BE2C (cell line): ENCODE measurements at regions not wholly inside any gene's neighbourhood (a gene's known extent, or its start where the extent isn't known, plus 50 kb on each side); places are given as distances from the start of the nearest gene placed in this dataset.

Experiments
- DNase-seq: peaks from one replicate; pipeline ENCODE4 v3.0.0-alpha.2; 2020
- H3K27me3 ChIP-seq: fragments of 250-450 bp; sonication (Bioruptor Pico); 2 replicates; pipeline ENCODE4 v1.5.1; 2020; ENCODE audit warnings: mild to moderate bottlenecking
- H3K36me3 ChIP-seq: fragments of 250-450 bp; sonication (Bioruptor Pico); 2 replicates; pipeline ENCODE4 v1.5.1; 2020; ENCODE audit warnings: mild to moderate bottlenecking
- H3K4me1 ChIP-seq: fragments of 250-450 bp; sonication (Bioruptor Pico); 2 replicates; pipeline ENCODE4 v1.5.1; 2020
- H3K4me3 ChIP-seq: 2 replicates; pipeline ENCODE4 v1.5.1; 2011; ENCODE audit warnings: low read depth, low read length
- H3K9me3 ChIP-seq: fragments of 250-450 bp; sonication (Bioruptor Pico); 2 replicates; pipeline ENCODE4 v1.5.1; 2020
- TF ChIP-seq, protein P1 (sequence below): IDR thresholded peaks from 2 replicates; pipeline ENCODE4 v1.5.1; 2012; ENCODE audit warnings: mild to moderate bottlenecking, low read depth, low read length

DNA sequence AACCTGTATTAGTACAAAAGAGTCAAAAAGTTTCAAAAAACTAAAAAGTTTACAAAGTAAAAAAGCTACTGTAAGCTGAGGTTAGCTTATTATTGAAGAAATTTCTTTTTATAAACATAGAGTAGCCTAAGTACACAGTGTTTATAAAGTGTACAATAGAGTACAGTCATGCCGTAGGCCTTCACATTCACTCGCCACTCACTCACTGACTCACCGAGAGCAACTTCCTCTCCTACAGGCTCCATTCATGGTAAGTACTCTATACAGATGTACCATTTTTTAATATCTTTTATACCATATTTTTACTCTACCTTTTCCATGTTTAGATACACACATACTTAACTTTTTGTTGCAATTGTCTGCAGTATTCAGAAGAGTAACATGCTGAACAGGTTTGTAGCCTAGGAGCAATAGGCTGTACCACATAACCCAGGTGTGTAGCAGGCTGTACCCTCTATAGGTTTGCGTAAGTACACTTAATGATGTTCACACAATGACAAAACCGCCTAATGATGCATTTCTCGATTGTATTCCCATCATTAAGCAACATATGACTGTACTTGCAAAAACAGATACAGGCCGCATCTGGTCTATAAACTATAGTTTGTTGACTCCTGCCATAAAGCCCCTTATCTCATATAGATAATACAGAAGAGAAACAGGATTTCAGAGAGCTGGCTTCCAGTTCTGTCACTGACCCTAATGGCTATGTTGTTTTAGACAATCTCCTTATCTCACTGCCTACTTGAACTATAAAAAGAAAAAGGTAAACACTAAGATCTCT is 438.8 kb downstream of the HTR7 start:
- no peaks in the 10 kb centered on the region for H3K27me3 ChIP-seq
- TF ChIP-seq, protein P1, sequence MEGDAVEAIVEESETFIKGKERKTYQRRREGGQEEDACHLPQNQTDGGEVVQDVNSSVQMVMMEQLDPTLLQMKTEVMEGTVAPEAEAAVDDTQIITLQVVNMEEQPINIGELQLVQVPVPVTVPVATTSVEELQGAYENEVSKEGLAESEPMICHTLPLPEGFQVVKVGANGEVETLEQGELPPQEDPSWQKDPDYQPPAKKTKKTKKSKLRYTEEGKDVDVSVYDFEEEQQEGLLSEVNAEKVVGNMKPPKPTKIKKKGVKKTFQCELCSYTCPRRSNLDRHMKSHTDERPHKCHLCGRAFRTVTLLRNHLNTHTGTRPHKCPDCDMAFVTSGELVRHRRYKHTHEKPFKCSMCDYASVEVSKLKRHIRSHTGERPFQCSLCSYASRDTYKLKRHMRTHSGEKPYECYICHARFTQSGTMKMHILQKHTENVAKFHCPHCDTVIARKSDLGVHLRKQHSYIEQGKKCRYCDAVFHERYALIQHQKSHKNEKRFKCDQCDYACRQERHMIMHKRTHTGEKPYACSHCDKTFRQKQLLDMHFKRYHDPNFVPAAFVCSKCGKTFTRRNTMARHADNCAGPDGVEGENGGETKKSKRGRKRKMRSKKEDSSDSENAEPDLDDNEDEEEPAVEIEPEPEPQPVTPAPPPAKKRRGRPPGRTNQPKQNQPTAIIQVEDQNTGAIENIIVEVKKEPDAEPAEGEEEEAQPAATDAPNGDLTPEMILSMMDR = no peak
- no peaks in the 10 kb centered on the region for H3K9me3 ChIP-seq
- H3K4me1 ChIP-seq = no peaks in the 10 kb centered on the region
- no peak for DNase-seq
- no peak overlapping the region for H3K4me3 ChIP-seq
- H3K36me3 ChIP-seq = no peaks in the 10 kb centered on the region

DNA sequence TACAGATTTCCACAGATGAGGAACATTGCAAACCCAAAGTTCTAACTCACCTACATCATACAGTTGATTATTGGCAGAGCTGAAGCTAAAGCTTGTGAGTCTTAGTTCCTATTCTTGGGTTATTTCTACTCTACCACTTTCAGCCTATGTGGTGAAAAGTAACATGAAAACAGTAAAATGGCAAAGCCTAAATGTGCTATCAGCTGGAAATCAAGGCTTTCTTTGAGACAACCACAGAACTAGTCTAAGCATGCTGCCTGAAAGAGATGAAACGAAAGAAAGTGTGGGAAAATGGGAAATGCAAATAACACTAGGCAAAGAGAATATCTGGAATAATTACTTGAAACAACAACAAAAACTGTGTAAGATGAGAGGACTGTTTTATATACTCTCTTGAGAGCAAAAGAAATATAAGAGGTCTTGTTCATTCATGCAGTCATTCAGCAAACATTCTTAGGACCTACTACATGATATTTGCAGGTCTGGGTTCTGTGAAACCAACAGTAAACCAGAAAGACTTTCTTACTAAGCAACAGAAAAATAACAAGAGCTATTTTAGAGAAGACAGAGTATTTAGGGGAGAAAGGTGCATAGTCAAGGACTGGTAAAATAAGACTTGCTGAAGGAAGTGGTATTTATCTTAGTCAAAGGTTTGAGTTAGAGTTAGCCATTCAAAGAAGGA is 437.1 kb downstream of the HTR7 start:
- H3K36me3 ChIP-seq = no peaks in the 10 kb centered on the region
- no peaks in the 10 kb centered on the region for H3K9me3 ChIP-seq
- no peak for DNase-seq
- no peaks in the 10 kb centered on the region for H3K27me3 ChIP-seq
- H3K4me1 ChIP-seq = no peaks in the 10 kb centered on the region
- H3K4me3 ChIP-seq = no peak overlapping the region
- TF ChIP-seq, protein P1 = no peak

DNA sequence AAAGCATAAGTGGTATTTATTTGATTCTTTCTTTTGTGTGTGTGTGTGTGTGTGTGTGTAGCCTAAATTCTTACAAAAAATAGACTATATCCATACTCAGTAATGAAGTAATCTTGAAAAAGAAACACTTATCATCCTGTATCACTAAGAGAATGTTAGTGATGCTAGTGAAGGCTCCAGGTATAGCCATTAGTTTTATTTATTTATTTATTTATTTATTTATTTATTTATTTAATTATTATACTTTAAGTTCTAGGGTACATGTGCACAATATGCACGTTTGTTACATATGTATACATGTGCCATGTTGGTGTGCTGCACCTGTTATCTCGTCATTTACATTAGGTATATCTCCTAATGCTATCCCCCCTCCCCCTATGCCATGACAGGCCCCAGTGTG is 436.0 kb downstream of the HTR7 start:
- Histone ChIP-seq H3K27me3 (no peaks in the 10 kb centered on the region), H3K4me1 (no peaks in the 10 kb centered on the region), H3K9me3 (no peaks in the 10 kb centered on the region), H3K4me3 (no peak overlapping the region), H3K36me3 (no peaks in the 10 kb centered on the region)
- TF ChIP-seq, protein P1 = no peak
- DNase-seq = no peak

DNA sequence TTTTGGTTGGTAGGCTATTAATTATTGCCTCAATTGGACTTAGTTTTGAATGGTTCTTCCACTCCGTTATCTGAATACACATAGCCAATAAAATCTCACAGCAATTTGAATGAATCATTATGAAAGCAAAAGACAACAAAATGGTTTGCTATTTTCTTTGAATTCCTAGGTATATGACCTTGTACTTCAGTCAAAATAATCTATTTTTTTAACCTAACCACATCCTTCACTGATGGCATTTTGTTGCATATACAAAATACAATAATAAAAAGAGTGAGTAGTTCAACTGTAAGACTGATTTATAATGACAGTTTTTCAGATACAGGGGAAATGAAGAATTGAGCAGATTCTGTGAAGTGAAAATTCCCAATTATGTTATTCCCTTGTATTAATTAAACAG is 433.1 kb downstream of the HTR7 start:
- Histone ChIP-seq H3K36me3 (no peaks in the 10 kb centered on the region), H3K9me3 (no peaks in the 10 kb centered on the region), H3K4me1 (no peaks in the 10 kb centered on the region), H3K27me3 (no peaks in the 10 kb centered on the region), H3K4me3 (no peak overlapping the region)
- DNase-seq = no peak
- TF ChIP-seq, protein P1 = no peak

DNA sequence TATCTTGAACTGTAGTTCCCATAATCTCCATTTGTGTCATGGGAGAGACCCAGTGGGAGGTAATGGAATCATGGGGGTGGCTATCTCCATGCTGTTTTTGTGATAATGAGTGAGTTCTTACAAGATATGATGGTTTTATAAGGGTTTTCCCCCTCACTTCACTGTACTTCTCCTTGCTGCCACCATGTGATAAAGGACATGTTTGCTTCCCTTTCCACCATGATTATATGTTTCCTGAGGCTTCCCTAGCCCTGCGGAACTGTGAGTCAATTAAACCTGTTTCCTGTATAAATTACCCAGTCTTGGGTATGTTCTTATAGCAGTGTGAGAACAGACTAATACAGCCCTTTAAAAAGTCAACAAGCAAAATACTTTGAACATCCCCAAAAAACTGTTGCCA is 427.7 kb downstream of the HTR7 start:
- Histone ChIP-seq H3K9me3 (no peaks in the 10 kb centered on the region), H3K27me3 (no peaks in the 10 kb centered on the region), H3K36me3 (no peaks in the 10 kb centered on the region), H3K4me3 (no peak overlapping the region), H3K4me1 (no peaks in the 10 kb centered on the region)
- TF ChIP-seq, protein P1 = no peak
- no peak for DNase-seq

DNA sequence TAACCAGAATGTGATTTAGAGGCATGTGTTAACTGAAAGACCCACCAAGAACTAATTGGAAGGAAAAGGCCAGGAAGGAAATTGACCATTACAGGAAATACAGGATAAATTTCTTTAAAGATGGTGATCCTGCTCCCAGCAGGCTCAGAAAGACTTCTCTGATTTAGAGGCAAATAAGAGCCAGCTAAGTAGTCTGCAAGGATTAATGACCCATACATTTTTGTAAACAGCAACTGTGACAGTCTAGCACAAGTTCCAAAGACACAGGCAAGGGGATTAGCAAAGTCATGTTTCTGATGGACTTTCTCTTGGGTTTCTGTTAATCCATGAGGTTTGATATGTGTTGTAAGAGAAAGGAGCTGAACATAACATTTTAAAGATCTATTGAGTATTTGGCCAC is 425.0 kb downstream of the HTR7 start:
- no peaks in the 10 kb centered on the region for H3K36me3 ChIP-seq
- no peaks in the 10 kb centered on the region for H3K4me1 ChIP-seq
- H3K9me3 ChIP-seq = no peaks in the 10 kb centered on the region
- H3K27me3 ChIP-seq = no peaks in the 10 kb centered on the region
- TF ChIP-seq, protein P1 = no peak
- no peak for DNase-seq
- no peak overlapping the region for H3K4me3 ChIP-seq
